Calu3 (cell line): ENCODE measurements at regions not wholly inside any gene's neighbourhood (a gene's known extent, or its start where the extent isn't known, plus 50 kb on each side); places are given as distances from the start of the nearest gene placed in this dataset.

Source experiments
- BruUV-seq: library from RNA; stranded (reverse); fragments of 400-500 nt; replicated peaks from 2 replicates; lab custom pipeline; 2021; lab: Mats Ljungman, UMichigan
- CTCF ChIA-PET: fragments of 300-600 bp; sonication (Branson Sonifier 250); formaldehyde crosslinking; loops from one replicate; lab custom pipeline; 2022; ENCODE audit warnings: antibody characterized with exemption; lab: Charles Lee
- DNase-seq: peaks from one replicate; pipeline ENCODE4 v3.0.0; 2022
- H3K27ac Mint-ChIP-seq: one replicate; pipeline ENCODE4 v1.8.0; 2022; ENCODE audit warnings: mixed read lengths; ENCODE audit not compliant: unreplicated experiment
- H3K27me3 Mint-ChIP-seq: one replicate; pipeline ENCODE4 v1.8.0; 2022; ENCODE audit warnings: mixed read lengths; ENCODE audit not compliant: unreplicated experiment
- H3K36me3 Mint-ChIP-seq: one replicate; pipeline ENCODE4 v1.8.0; 2022; ENCODE audit warnings: mild to moderate bottlenecking, moderate library complexity, mixed read lengths; ENCODE audit not compliant: insufficient read depth, unreplicated experiment
- H3K4me1 Mint-ChIP-seq: one replicate; pipeline ENCODE4 v1.8.0; 2022; ENCODE audit warnings: mild to moderate bottlenecking, low read depth, mixed read lengths; ENCODE audit not compliant: unreplicated experiment
- H3K4me3 Mint-ChIP-seq: one replicate; pipeline ENCODE4 v1.8.0; 2022; ENCODE audit warnings: mild to moderate bottlenecking, low read depth, moderate library complexity, mixed read lengths; ENCODE audit not compliant: unreplicated experiment
- H3K9me3 Mint-ChIP-seq: one replicate; pipeline ENCODE4 v1.8.0; 2022; ENCODE audit warnings: low read depth, mixed read lengths; ENCODE audit not compliant: unreplicated experiment
- CTCF ChIP-seq: fragments of 200-600 bp; IDR thresholded peaks from one replicate; pipeline ENCODE4 v1.8.0; 2022; ENCODE audit warnings: antibody characterized with exemption; ENCODE audit not compliant: unreplicated experiment
- intact Hi-C: fragments of 100-400 bp; cut with micrococcal nuclease; formaldehyde crosslinking; loops from one replicate; pipeline ENCODE4 v1.10.0; 2022; ENCODE audit not compliant: unreplicated experiment

- Mint-ChIP-seq H3K27me3 (peaks cover 74% of the 10 kb centered on the region), H3K36me3 (no peaks in the 10 kb centered on the region)
Observed at GRCh38 chr6:44661221-44662008, 273.9 kb downstream of the CDC5L start.

DNA sequence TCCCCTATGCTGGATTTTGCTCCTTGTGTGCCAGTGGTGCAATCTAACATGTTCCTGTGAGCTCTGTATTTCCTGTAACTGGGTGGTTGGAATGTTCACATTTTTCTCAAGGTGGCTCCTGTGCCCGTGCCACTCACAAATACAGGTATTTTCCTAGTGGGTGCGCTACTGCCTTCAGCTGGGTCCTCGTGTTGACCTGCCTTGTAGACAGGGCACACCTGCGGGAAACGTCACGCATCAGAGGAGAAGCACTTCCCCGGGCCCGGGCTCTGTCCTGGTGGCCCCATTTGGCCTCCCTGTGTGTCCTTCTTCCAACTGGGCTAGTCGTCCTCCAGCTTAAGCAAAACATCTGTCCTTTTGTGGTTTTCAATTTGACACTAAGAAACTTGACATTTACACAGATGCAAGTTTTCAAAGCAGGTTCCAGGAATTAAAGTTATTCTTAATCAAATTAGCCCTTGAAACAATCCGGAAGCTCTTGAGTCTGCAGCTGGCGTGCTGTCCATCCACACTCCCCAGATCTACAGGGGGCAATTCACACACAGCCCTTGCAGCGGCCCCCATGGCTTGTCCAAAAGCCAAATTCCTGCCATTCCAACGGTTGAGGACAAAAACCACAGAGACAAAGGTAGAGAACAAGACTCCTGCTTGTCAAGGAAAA is 275.1 kb downstream of the CDC5L start:
- no peak for DNase-seq
- BruUV-seq: no TSS peak
- Mint-ChIP-seq H3K27ac (no peak overlapping the region), H3K4me3 (no peak overlapping the region), H3K36me3 (no peaks in the 10 kb centered on the region), H3K4me1 (peaks cover 10% of the 10 kb centered on the region), H3K9me3 (peaks cover 3% of the 10 kb centered on the region), H3K27me3 (peaks cover 85% of the 10 kb centered on the region)
- intact Hi-C loops: loop anchor here (10.0 kb wide), 1 partner anchor 262 kb away; no protein-coding TSS in a partner anchor
- TF ChIP-seq CTCF: no peak
- CTCF ChIA-PET: interaction anchor here (0.5 kb wide), 1 partner anchor 669 kb away, joined by 4 read pairs; no protein-coding TSS in a partner anchor

More at GRCh38 chr6:44661221-44662008, 273.9 kb downstream of the CDC5L start:
- BruUV-seq: no TSS peak
- CTCF ChIA-PET: interaction anchor here (0.7 kb wide), 1 partner anchor 1293 kb away, joined by 6 read pairs; no protein-coding TSS in a partner anchor
- Mint-ChIP-seq H3K27ac (no peak overlapping the region), H3K9me3 (peaks cover 3% of the 10 kb centered on the region), H3K4me1 (peaks cover 10% of the 10 kb centered on the region), H3K4me3 (no peak overlapping the region)
- TF ChIP-seq CTCF: no peak
- intact Hi-C loops: loop anchor here (10.0 kb wide), 1 partner anchor 263 kb away; no protein-coding TSS in a partner anchor
- no peak for DNase-seq

GRCh38 chr6:44663860-44664634 is 276.5 kb downstream of the CDC5L start:
- H3K36me3 Mint-ChIP-seq: no peaks in the 10 kb centered on the region
- no peak for TF ChIP-seq CTCF
- H3K4me1 Mint-ChIP-seq: peaks cover 10% of the 10 kb centered on the region
- CTCF ChIA-PET: interaction anchor here (0.6 kb wide), 1 partner anchor 34 kb away, joined by 3 read pairs; no protein-coding TSS in a partner anchor
- intact Hi-C loops: loop anchor here (10.0 kb wide), 1 partner anchor 261 kb away; no protein-coding TSS in a partner anchor
- peaks cover 86% of the 10 kb centered on the region for H3K27me3 Mint-ChIP-seq
- H3K9me3 Mint-ChIP-seq: no peaks in the 10 kb centered on the region
- no peak overlapping the region for H3K27ac Mint-ChIP-seq
- DNase-seq: no peak
- H3K4me3 Mint-ChIP-seq: no peak overlapping the region
- no TSS peak for BruUV-seq

DNA sequence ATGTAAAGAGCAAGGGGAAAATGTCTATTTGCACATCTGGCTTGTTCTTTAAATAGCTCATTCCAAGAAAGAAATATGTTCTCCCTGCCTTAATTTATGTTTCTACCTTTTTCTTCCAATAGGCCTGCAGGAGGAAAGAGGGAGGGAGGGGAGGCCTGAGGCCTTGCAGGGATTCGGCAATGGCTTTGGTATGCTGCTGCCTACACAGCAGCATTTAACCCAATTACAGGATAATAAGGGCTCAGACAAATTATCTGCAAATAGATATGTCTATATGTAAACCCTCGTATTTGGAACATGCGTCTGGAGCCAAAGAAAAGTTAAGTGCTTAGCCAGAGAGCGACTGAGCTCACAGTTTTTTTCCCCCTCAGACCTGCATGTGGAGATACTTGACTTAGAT is 277.2 kb downstream of the CDC5L start:
- no peaks in the 10 kb centered on the region for H3K9me3 Mint-ChIP-seq
- no peak for TF ChIP-seq CTCF
- no TSS peak for BruUV-seq
- H3K36me3 Mint-ChIP-seq: no peaks in the 10 kb centered on the region
- H3K4me1 Mint-ChIP-seq: peaks cover 10% of the 10 kb centered on the region
- intact Hi-C loops: loop anchor here (10.0 kb wide), 1 partner anchor 260 kb away; no protein-coding TSS in a partner anchor
- CTCF ChIA-PET: no interaction called here
- no peak overlapping the region for H3K4me3 Mint-ChIP-seq
- no peak for DNase-seq
- H3K27ac Mint-ChIP-seq: no peak overlapping the region
- H3K27me3 Mint-ChIP-seq: peaks cover 86% of the 10 kb centered on the region
